Mucosa of descending colon (tissue), 3 donors: ENCODE measurements at regions not wholly inside any gene's neighbourhood (a gene's known extent, or its start where the extent isn't known, plus 50 kb on each side); places are given as distances from the start of the nearest gene placed in this dataset.

Experiments used
- ATAC-seq: fragments of 200-7000 bp; cut with Tn5 transposase; one replicate; pipeline ENCODE4 v1.9.1; 2020; ENCODE audit warnings: mild to moderate bottlenecking, moderate library complexity
- DNase-seq, 3 donors: peaks; one replicate each; pipeline ENCODE4 v3.0.0-alpha.2; 2020
- H3K36me3 ChIP-seq: fragments of 200-600 bp; one replicate; pipeline ENCODE4 v1.8.0; 2021; ENCODE audit warnings: low read depth, mild to moderate bottlenecking
- H3K4me1 ChIP-seq: fragments of 200-600 bp; one replicate; pipeline ENCODE4 v1.8.0; 2021; ENCODE audit warnings: low read depth, mild to moderate bottlenecking
- H3K4me3 ChIP-seq: fragments of 200-600 bp; one replicate; pipeline ENCODE4 v1.8.0; 2021; ENCODE audit warnings: mild to moderate bottlenecking
- H3K9me3 ChIP-seq: fragments of 200-600 bp; one replicate; pipeline ENCODE4 v1.8.0; 2021; ENCODE audit warnings: mild to moderate bottlenecking
- intact Hi-C, 2 donors: fragments of 100-400 bp; cut with DNase I in 1 of 2; cut with micrococcal nuclease in 1 of 2; formaldehyde crosslinking; loops; one replicate each; pipeline versions ENCODE4 v1.11.0 to v1.11.1; 2022; cut with DNase I, micrococcal nuclease
- TF ChIP-seq, protein P1 (sequence below): fragments of 200-600 bp; IDR thresholded peaks from one replicate; pipeline ENCODE4 v1.8.0; 2022; ENCODE audit warnings: antibody characterized with exemption, mild to moderate bottlenecking
- donor health status: DM: no; HTN: no; CAD: no; lungs with moderate emphysema.
- donor health status: DM: no; HTN: no; CAD: no.
- donor health status: DM: no; HTN: yes; CAD: no.

DNA sequence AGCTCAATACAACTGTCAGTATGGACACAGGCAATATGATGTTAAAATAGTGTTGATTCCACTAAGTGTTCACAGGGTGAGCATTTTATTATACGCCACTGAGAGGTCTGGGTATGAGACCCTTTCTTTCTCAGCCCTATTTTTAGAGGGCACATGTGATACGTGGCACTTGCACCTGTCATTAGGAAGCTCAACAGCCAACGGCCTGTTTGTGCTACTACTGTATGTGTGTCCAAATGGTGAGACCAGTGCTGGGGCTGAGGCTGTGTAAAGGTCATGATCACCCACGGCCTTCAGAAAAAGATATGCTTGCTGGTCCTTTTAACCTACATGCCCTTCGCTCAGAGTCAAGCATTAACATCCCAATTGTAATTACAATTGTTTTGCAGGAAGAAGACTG is 176.2 kb downstream of the DUSP10 start:
- H3K36me3 ChIP-seq = no peaks in the 10 kb centered on the region
- intact Hi-C loops = no loop called here

DNA sequence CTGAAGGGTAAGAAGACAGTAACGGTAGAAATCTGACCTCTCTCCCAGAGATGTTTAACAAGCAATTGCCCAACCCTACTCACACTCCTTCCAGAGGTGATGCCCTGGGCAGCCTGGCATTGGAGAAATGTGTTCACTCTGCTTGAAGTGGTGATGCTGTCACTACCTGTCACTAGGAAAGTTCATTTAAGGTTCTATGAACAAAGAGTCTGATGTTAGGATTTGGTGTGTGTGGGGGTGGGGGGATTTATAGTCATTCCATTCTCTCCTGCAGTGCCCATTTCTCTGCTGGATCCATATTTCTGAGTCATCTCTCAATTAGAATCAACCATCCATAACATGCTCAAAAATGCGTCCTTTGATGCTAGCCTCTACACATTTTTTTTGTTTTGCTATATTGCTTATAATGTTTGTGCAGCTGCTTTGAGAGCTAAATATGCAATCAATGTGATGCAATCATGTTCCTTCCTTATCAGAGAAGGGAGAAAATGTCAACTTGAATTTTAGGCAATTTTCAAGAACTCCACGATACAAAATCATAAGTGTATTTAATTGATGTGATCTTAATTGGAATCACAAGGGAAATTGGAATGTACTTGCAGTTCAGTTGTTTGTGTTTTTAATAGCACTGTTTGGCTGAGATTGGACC is 173.9 kb downstream of the DUSP10 start:
- TF ChIP-seq, protein P1, sequence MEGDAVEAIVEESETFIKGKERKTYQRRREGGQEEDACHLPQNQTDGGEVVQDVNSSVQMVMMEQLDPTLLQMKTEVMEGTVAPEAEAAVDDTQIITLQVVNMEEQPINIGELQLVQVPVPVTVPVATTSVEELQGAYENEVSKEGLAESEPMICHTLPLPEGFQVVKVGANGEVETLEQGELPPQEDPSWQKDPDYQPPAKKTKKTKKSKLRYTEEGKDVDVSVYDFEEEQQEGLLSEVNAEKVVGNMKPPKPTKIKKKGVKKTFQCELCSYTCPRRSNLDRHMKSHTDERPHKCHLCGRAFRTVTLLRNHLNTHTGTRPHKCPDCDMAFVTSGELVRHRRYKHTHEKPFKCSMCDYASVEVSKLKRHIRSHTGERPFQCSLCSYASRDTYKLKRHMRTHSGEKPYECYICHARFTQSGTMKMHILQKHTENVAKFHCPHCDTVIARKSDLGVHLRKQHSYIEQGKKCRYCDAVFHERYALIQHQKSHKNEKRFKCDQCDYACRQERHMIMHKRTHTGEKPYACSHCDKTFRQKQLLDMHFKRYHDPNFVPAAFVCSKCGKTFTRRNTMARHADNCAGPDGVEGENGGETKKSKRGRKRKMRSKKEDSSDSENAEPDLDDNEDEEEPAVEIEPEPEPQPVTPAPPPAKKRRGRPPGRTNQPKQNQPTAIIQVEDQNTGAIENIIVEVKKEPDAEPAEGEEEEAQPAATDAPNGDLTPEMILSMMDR = no peak
- DNase-seq = no peak
- intact Hi-C loops = no loop called here
- Histone ChIP-seq H3K9me3 (no peaks in the 10 kb centered on the region), H3K4me1 (no peaks in the 10 kb centered on the region), H3K36me3 (no peaks in the 10 kb centered on the region), H3K4me3 (no peak overlapping the region)
- ATAC-seq = no peak

More for the DNA sequence above, 176.2 kb downstream of the DUSP10 start:
- no peak for ATAC-seq
- Histone ChIP-seq H3K9me3 (no peaks in the 10 kb centered on the region), H3K4me3 (no peak overlapping the region), H3K4me1 (no peaks in the 10 kb centered on the region)
- TF ChIP-seq, protein P1 = no peak
- DNase-seq = no peak

DNA sequence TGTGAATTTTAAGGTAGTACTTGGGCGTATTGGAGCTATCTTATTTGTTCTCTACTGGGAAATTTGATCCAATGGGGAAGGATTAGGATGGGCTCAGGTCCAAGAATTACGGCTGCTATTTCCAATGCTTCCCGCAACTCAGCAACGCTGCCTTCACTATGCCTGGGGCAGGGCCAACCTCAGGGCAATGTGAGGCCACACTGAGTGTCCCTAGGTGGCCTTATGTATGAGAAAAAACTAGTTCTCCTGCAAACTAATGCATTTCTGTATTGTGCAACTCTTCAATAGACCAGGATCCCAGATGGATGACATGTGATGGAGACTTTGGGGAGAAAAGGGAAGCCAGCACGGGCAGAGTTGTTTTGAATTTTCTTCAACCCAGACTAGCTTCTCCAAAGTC is 168.1 kb downstream of the DUSP10 start:
- no peak overlapping the region for H3K4me3 ChIP-seq
- no peaks in the 10 kb centered on the region for H3K9me3 ChIP-seq
- intact Hi-C loops = no loop called here
- ATAC-seq (no peak), DNase-seq (no peak)
- H3K36me3 ChIP-seq = no peaks in the 10 kb centered on the region
- TF ChIP-seq, protein P1 = no peak
- no peaks in the 10 kb centered on the region for H3K4me1 ChIP-seq

DNA sequence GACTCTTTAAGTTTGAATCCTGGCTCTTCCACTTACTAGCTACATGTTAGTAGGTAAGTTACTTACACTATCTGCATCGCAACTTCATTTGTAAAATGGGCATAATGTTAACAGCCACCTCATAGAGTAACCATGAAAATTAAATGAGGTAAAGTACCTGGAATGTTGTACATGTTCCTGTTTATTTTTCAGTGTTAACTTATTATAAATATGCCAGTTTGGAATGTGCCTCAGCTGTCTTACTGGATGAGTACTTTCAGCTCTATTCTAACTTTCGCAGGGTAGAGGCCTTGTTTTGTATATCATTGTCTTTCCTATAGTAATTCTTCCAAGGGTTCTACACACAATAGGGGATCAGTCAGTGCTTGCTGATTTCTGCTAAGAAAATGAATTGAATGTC is 167.4 kb downstream of the DUSP10 start:
- ATAC-seq (no peak), DNase-seq (no peak)
- TF ChIP-seq, protein P1 = no peak
- Histone ChIP-seq H3K4me3 (no peak overlapping the region), H3K9me3 (no peaks in the 10 kb centered on the region), H3K36me3 (no peaks in the 10 kb centered on the region), H3K4me1 (no peaks in the 10 kb centered on the region)
- intact Hi-C loops = no loop called here

DNA sequence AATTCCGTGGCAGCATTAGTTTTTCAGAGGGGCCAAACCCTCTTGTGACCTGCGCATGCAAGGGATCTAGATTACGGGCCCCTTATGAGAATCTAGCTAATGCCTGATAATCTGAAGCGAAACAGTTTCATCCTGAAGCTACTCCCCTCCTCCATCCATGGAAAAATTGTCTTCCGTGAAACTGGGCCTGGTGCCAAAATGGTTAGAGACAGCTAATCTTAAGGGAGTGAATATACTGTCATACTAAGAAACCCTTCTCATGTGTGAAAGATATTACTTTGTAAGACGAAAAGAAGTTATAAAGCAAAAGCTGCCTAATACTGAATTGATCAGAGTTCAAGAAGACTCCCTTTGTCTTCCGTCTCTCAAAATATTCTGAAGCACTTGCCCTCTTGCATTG is 166.3 kb downstream of the DUSP10 start:
- H3K4me1 ChIP-seq = no peaks in the 10 kb centered on the region
- no peaks in the 10 kb centered on the region for H3K36me3 ChIP-seq
- TF ChIP-seq, protein P1 = no peak
- H3K4me3 ChIP-seq = no peak overlapping the region
- intact Hi-C loops = no loop called here
- ATAC-seq (no peak), DNase-seq (no peak)
- H3K9me3 ChIP-seq = no peaks in the 10 kb centered on the region

DNA sequence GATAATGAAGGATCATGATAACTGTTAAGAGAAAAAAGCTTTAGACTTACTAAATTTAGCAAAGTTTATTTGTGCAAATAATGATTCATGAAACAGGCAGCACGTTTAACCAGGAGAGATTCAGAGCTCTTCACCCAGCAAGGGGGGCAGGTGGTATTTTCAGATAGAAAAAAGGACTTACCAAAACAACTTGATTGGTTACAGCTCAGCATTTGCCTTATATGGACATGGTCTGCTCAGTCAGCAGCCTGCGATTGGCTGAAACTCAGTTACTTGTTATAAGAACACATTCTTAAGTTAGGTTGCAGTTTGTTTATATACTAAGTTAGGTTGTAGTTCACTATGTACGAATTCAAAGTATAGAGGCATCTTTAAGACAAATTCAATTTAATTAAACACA is 165.6 kb downstream of the DUSP10 start:
- intact Hi-C loops = no loop called here
- Histone ChIP-seq H3K4me3 (no peak overlapping the region), H3K4me1 (no peaks in the 10 kb centered on the region), H3K9me3 (no peaks in the 10 kb centered on the region), H3K36me3 (no peaks in the 10 kb centered on the region)
- DNase-seq = no peak
- TF ChIP-seq, protein P1 = no peak
- no peak for ATAC-seq
